SK-N-SH (cell line): ENCODE measurements at regions not wholly inside any gene's neighbourhood (a gene's known extent, or its start where the extent isn't known, plus 50 kb on each side); places are given as distances from the start of the nearest gene placed in this dataset.

ENCODE experiments used
- CTCF ChIA-PET: fragments of 300-600, 350-600 bp; formaldehyde crosslinking; extraction: SDS; loops from one replicate; lab custom pipeline; 2021; lab: Yijun Ruan, JAX
- POLR2A ChIA-PET: fragments of 350-600 bp; sonication (Branson Sonifier 250); formaldehyde crosslinking; extraction: SDS; loops from one replicate; lab custom pipeline; 2020; ENCODE audit warnings: antibody characterized with exemption, inconsistent platforms; lab: Yijun Ruan, JAX
- DNase-seq: peaks from one replicate; pipeline ENCODE4 v3.0.0; 2012
- H2AFZ ChIP-seq: fragments of 200-600 bp; sonication (generic); 2 replicates; pipeline ENCODE4 v1.8.1; 2016; ENCODE audit warnings: antibody characterized with exemption, mild to moderate bottlenecking, low read depth
- H3F3A ChIP-seq: fragments of 200-600 bp; sonication (generic); replicated peaks from 2 replicates; pipeline ENCODE3; 2016; ENCODE audit warnings: antibody characterized with exemption, mild to moderate bottlenecking; ENCODE audit not compliant: insufficient read depth
- H3K27ac ChIP-seq, 2 experiments: fragments of 200-500 bp in 1 of 2; fragments of 200-600 bp in 1 of 2; sonication (Bioruptor generic) in 1 of 2; sonication (generic), shearing (Covaris generic) in 1 of 2; 2 replicates each; pipeline versions ENCODE4 v1.5.1 to v1.6.1; 2014 to 2016; ENCODE audit warnings: low read depth in 2 of 2, inconsistent platforms in 1 of 2, low read length in 1 of 2, mild to moderate bottlenecking in 1 of 2, mixed read lengths in 1 of 2
- H3K27me3 ChIP-seq: fragments of 200-600 bp; sonication (generic), shearing (Covaris generic); 2 replicates; pipeline ENCODE4 v1.6.1; 2016; ENCODE audit warnings: mixed run types; ENCODE audit not compliant: insufficient read depth
- H3K36me3 ChIP-seq, 2 experiments: fragments of 200-500 bp in 1 of 2; fragments of 200-600 bp in 1 of 2; sonication (Bioruptor generic) in 1 of 2; sonication (generic) in 1 of 2; replicated peaks in 1 of 2; 2 replicates each; pipeline versions ENCODE3 to v1.5.1; 2014 to 2016; ENCODE audit warnings: low read length in 1 of 2, mild to moderate bottlenecking in 1 of 2; ENCODE audit not compliant: insufficient read depth in 2 of 2, control insufficient read depth in 1 of 2
- H3K4me1 ChIP-seq, 2 experiments: fragments of 200-500 bp in 1 of 2; fragments of 200-600 bp in 1 of 2; sonication (Bioruptor generic) in 1 of 2; sonication (generic), shearing (Covaris generic) in 1 of 2; 2 replicates each; pipeline versions ENCODE4 v1.5.1 to v1.6.1; 2014 to 2016; ENCODE audit warnings: low read depth in 1 of 2, low read length in 1 of 2, mixed run types in 1 of 2; ENCODE audit not compliant: insufficient read depth in 2 of 2, control insufficient read depth in 1 of 2
- H3K4me2 ChIP-seq: fragments of 200-600 bp; sonication (generic), shearing (Covaris generic); 2 replicates; pipeline ENCODE4 v1.6.1; 2017; ENCODE audit warnings: mixed run types
- H3K4me3 ChIP-seq, 2 experiments: fragments of 200-500 bp in 1 of 2; fragments of 200-600 bp in 1 of 2; sonication (Bioruptor generic) in 1 of 2; sonication (generic), shearing (Covaris generic) in 1 of 2; 2 replicates each; pipeline versions ENCODE4 v1.5.1 to v1.8.1; 2014 to 2016; ENCODE audit warnings: low read depth in 2 of 2, inconsistent platforms in 1 of 2, low read length in 1 of 2, mild to moderate bottlenecking in 1 of 2, mixed read lengths in 1 of 2, moderate library complexity in 1 of 2
- H3K79me2 ChIP-seq: fragments of 200-600 bp; sonication (generic); 2 replicates; pipeline ENCODE4 v1.8.1; 2017; ENCODE audit warnings: mild to moderate bottlenecking; ENCODE audit not compliant: insufficient read depth
- H3K9ac ChIP-seq: fragments of 200-600 bp; sonication (generic); 2 replicates; pipeline ENCODE4 v1.6.1; 2017; ENCODE audit warnings: mixed run types
- H3K9me2 ChIP-seq: fragments of 200-600 bp; sonication (generic); 2 replicates; pipeline ENCODE4 v1.6.1; 2017; ENCODE audit warnings: mixed run types
- H3K9me3 ChIP-seq: fragments of 200-600 bp; sonication (generic); 2 replicates; pipeline ENCODE4 v1.6.1; 2017; ENCODE audit warnings: mixed run types, mild to moderate bottlenecking, moderate library complexity
- H4K20me1 ChIP-seq: fragments of 200-600 bp; sonication (generic); 2 replicates; pipeline ENCODE4 v1.6.1; 2017; ENCODE audit warnings: mild to moderate bottlenecking, mixed run types; ENCODE audit not compliant: insufficient read depth
- EZH2phosphoT487 ChIP-seq: fragments of 200-600 bp; sonication (generic); IDR thresholded peaks from 2 replicates; pipeline ENCODE4 v1.6.1; 2017; ENCODE audit warnings: low read depth, mixed run types, mild to moderate bottlenecking, antibody characterized with exemption, moderate library complexity, borderline replicate concordance
- FOXJ3 ChIP-seq: sonication (generic); formaldehyde crosslinking; IDR thresholded peaks from 2 replicates; pipeline ENCODE4 v1.5.1; 2020; ENCODE audit warnings: mild to moderate bottlenecking, missing genetic modification reagents
- GABPA ChIP-seq: IDR thresholded peaks from 2 replicates; pipeline ENCODE4 v1.4.0; 2012; ENCODE audit warnings: low read depth, mild to moderate bottlenecking
- TCF12 ChIP-seq: IDR thresholded peaks from 2 replicates; pipeline ENCODE4 v1.4.0; 2012
- WGBS: methylation state at CpG from one replicate; pipeline ENCODE4 v1.1.6; 2017; ENCODE audit warnings: low lambda C conversion rate; 5-methylcytosine and 5-hydroxymethylcytosine counted together
- TF ChIP-seq, protein P1 (sequence below): IDR thresholded peaks from 2 replicates; pipeline ENCODE4 v1.6.1; 2012; ENCODE audit warnings: mild to moderate bottlenecking, low read depth, low read length, moderate library complexity
- TF ChIP-seq, protein P2 (sequence below): IDR thresholded peaks from 2 replicates; pipeline ENCODE4; 2012
- TF ChIP-seq, protein P3 (sequence below): IDR thresholded peaks from 2 replicates; pipeline ENCODE4 v1.4.0; 2012; ENCODE audit warnings: low read depth, borderline replicate concordance
- TF ChIP-seq, protein P4 (sequence below): fragments of 200-600 bp; sonication (generic); IDR thresholded peaks from 2 replicates; pipeline ENCODE4 v1.6.1; 2017; ENCODE audit warnings: antibody characterized with exemption, mild to moderate bottlenecking, moderate library complexity

DNA sequence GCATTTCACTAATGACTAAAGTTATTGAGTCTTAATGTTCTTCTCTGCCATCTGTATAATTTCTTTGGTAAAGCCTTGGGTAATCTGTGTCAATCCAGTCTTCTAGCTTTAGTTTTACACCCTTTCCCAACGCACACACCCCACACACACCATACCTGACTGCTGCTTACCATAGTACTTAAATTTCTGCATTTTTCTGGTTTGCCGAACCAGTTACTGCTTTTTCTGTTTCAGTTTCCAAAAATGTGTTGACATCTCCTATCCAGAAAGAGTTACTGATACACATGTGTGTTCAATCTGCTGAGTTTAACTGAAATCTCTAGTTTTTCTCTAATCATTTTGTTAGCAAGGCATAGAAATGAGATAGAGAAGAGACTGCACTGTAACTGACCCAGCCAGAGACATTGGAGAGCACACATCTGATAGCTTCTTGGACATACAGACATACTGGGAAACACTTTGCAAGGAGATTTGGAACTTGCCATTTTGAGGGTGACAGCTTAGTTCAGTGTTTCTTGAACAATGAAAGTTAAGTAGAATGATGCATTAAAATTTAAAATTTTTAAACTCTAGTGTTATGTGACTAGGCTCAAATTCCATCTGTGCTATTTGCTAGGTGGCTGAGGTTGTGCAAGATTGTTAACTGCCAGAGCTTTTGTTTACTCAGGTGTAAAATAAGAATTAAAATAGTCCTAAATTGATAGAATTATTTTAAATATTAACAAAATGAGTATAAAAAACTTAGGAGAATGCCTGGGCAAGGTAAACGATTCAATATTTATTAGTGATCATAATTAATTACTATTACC lies 807.6 kb downstream of the DNAJB9 start (continued):
- TF ChIP-seq, protein P1, sequence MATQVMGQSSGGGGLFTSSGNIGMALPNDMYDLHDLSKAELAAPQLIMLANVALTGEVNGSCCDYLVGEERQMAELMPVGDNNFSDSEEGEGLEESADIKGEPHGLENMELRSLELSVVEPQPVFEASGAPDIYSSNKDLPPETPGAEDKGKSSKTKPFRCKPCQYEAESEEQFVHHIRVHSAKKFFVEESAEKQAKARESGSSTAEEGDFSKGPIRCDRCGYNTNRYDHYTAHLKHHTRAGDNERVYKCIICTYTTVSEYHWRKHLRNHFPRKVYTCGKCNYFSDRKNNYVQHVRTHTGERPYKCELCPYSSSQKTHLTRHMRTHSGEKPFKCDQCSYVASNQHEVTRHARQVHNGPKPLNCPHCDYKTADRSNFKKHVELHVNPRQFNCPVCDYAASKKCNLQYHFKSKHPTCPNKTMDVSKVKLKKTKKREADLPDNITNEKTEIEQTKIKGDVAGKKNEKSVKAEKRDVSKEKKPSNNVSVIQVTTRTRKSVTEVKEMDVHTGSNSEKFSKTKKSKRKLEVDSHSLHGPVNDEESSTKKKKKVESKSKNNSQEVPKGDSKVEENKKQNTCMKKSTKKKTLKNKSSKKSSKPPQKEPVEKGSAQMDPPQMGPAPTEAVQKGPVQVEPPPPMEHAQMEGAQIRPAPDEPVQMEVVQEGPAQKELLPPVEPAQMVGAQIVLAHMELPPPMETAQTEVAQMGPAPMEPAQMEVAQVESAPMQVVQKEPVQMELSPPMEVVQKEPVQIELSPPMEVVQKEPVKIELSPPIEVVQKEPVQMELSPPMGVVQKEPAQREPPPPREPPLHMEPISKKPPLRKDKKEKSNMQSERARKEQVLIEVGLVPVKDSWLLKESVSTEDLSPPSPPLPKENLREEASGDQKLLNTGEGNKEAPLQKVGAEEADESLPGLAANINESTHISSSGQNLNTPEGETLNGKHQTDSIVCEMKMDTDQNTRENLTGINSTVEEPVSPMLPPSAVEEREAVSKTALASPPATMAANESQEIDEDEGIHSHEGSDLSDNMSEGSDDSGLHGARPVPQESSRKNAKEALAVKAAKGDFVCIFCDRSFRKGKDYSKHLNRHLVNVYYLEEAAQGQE = no peak
- TF ChIP-seq, protein P2, sequence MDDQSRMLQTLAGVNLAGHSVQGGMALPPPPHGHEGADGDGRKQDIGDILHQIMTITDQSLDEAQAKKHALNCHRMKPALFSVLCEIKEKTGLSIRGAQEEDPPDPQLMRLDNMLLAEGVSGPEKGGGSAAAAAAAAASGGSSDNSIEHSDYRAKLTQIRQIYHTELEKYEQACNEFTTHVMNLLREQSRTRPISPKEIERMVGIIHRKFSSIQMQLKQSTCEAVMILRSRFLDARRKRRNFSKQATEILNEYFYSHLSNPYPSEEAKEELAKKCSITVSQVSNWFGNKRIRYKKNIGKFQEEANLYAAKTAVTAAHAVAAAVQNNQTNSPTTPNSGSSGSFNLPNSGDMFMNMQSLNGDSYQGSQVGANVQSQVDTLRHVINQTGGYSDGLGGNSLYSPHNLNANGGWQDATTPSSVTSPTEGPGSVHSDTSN = no peak
- TF ChIP-seq FOXJ3 (CRISPR knock-in tag) = no peak

DNA sequence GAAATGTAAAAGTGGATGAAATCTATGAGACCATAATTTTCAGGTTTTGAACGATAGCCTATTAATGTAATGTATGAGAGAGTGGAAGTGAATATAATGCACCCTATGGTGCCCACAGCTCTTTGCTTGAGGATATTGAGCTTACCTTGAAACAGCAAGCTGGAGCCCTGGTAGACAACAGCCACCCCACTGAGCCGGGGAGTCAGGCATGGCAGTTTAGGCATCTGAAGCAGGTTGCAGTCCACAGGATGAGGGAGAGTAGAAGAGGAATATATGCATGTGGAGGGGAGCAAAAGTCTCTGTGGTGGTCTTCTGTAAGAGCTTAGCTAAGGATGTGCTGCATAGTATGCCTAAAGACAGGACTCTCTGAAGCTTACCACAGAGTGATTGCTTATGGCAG lies 817.3 kb downstream of the DNAJB9 start:
- Histone ChIP-seq H3K79me2 (no peaks in the 10 kb centered on the region), H3K4me1 (peaks cover 0 to 2% of the 10 kb centered on the region in 2 experiments; a peak in 1 of 4 replicates), H4K20me1 (no peaks in the 10 kb centered on the region), H2AFZ (no peak overlapping the region), H3K9me3 (no peaks in the 10 kb centered on the region), H3K9me2 (no peaks in the 10 kb centered on the region), H3K4me3 (no peak overlapping the region), H3F3A (no peaks in the 10 kb centered on the region), H3K4me2 (no peak overlapping the region), H3K27ac (no peak overlapping the region), H3K9ac (no peak overlapping the region), H3K36me3 (no peaks in the 10 kb centered on the region), H3K27me3 (no peaks in the 10 kb centered on the region)
- no peak for TF ChIP-seq TCF12
- TF ChIP-seq, protein P1 = no peak
- TF ChIP-seq, protein P3, sequence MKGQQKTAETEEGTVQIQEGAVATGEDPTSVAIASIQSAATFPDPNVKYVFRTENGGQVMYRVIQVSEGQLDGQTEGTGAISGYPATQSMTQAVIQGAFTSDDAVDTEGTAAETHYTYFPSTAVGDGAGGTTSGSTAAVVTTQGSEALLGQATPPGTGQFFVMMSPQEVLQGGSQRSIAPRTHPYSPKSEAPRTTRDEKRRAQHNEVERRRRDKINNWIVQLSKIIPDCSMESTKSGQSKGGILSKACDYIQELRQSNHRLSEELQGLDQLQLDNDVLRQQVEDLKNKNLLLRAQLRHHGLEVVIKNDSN = no peak
- TF ChIP-seq GABPA = no peak
- no peak for TF ChIP-seq EZH2phosphoT487
- TF ChIP-seq, protein P4, sequence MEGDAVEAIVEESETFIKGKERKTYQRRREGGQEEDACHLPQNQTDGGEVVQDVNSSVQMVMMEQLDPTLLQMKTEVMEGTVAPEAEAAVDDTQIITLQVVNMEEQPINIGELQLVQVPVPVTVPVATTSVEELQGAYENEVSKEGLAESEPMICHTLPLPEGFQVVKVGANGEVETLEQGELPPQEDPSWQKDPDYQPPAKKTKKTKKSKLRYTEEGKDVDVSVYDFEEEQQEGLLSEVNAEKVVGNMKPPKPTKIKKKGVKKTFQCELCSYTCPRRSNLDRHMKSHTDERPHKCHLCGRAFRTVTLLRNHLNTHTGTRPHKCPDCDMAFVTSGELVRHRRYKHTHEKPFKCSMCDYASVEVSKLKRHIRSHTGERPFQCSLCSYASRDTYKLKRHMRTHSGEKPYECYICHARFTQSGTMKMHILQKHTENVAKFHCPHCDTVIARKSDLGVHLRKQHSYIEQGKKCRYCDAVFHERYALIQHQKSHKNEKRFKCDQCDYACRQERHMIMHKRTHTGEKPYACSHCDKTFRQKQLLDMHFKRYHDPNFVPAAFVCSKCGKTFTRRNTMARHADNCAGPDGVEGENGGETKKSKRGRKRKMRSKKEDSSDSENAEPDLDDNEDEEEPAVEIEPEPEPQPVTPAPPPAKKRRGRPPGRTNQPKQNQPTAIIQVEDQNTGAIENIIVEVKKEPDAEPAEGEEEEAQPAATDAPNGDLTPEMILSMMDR = no peak
- no peak for DNase-seq
- 45% methylated on average over 2 of the region's 2 CpGs for WGBS
- CTCF ChIA-PET = interaction anchor here (0.6 to 1.3 kb wide), 3 partner anchors 9 to 547 kb away, joined by 3 to 4 read pairs (median 4); no protein-coding TSS in a partner anchor
- POLR2A ChIA-PET = no interaction called here
